WTC11 (cell line): ENCODE measurements at regions not wholly inside any gene's neighbourhood (a gene's known extent, or its start where the extent isn't known, plus 50 kb on each side); places are given as distances from the start of the nearest gene placed in this dataset.

Experiments used
- ATAC-seq: fragments of 200-7000 bp; cut with Tn5 transposase; 2 replicates; pipeline ENCODE4 v1.10.0; 2021; ENCODE audit warnings: mild to moderate bottlenecking, moderate library complexity
- CTCF ChIA-PET: fragments of 300-600 bp; sonication (Branson Sonifier 250); formaldehyde crosslinking; loops from one replicate; lab custom pipeline; 2021; ENCODE audit warnings: antibody characterized with exemption; lab: Charles Lee
- POLR2A ChIA-PET: fragments of 350-600 bp; sonication (Branson Sonifier 250); formaldehyde crosslinking; loops from one replicate; lab custom pipeline; 2021; ENCODE audit warnings: antibody characterized with exemption; lab: Charles Lee
- DNase-seq: peaks from one replicate; pipeline ENCODE4 v3.0.0; 2021; ENCODE audit warnings: low spot score
- H3K27ac Mint-ChIP-seq: 2 replicates; pipeline ENCODE4 v1.8.0; 2021; ENCODE audit warnings: mixed read lengths
- H3K27me3 Mint-ChIP-seq: 2 replicates; pipeline ENCODE4 v1.8.0; 2021; ENCODE audit warnings: low read depth, mild to moderate bottlenecking, moderate library complexity, mixed read lengths
- H3K36me3 Mint-ChIP-seq: 2 replicates; pipeline ENCODE4 v1.8.0; 2021; ENCODE audit warnings: mixed read lengths
- H3K4me1 Mint-ChIP-seq: 2 replicates; pipeline ENCODE4 v1.8.0; 2022; ENCODE audit warnings: mixed read lengths
- H3K4me3 Mint-ChIP-seq: 2 replicates; pipeline ENCODE4 v1.8.0; 2021; ENCODE audit warnings: mild to moderate bottlenecking, moderate library complexity, mixed read lengths
- H3K9me3 Mint-ChIP-seq: 2 replicates; pipeline ENCODE4 v1.8.0; 2021; ENCODE audit warnings: mixed read lengths
- ATF1 ChIP-seq: sonication (generic); formaldehyde crosslinking; IDR thresholded peaks from 2 replicates; pipeline ENCODE4 v1.8.1; 2023; ENCODE audit warnings: mild to moderate bottlenecking, moderate library complexity, missing genetic modification reagents
- EMX1 ChIP-seq: fragments of 250-450 bp; sonication (Bioruptor Pico); IDR thresholded peaks from 2 replicates; pipeline ENCODE4 v1.8.0; 2021; ENCODE audit warnings: mild to moderate bottlenecking
- ESRRA ChIP-seq: sonication (generic); formaldehyde crosslinking; IDR thresholded peaks from 2 replicates; pipeline ENCODE4 v1.8.1; 2022; ENCODE audit warnings: mild to moderate bottlenecking, missing genetic modification reagents, borderline replicate concordance
- FOXJ3 ChIP-seq: sonication (generic); formaldehyde crosslinking; IDR thresholded peaks from 2 replicates; pipeline ENCODE4 v1.9.0; 2021; ENCODE audit warnings: missing genetic modification reagents, mild to moderate bottlenecking, borderline replicate concordance
- GTF2I ChIP-seq: fragments of 250-450 bp; sonication (Bioruptor Pico); conservative IDR thresholded peaks from 2 replicates; pipeline ENCODE4 v1.4.0; 2021; ENCODE audit warnings: mild to moderate bottlenecking
- JUN ChIP-seq: sonication (generic); formaldehyde crosslinking; IDR thresholded peaks from 2 replicates; pipeline ENCODE4 v1.8.0; 2023; ENCODE audit warnings: mild to moderate bottlenecking, missing genetic modification reagents
- KAT7 ChIP-seq: sonication (generic); formaldehyde crosslinking; IDR thresholded peaks from 2 replicates; pipeline ENCODE4 v1.8.1; 2023; ENCODE audit warnings: missing genetic modification reagents, mild to moderate bottlenecking, borderline replicate concordance
- MAX ChIP-seq: sonication (generic); formaldehyde crosslinking; IDR thresholded peaks from 2 replicates; pipeline ENCODE4 v1.8.0; 2022; ENCODE audit warnings: mild to moderate bottlenecking, missing genetic modification reagents
- MXD4 ChIP-seq: fragments of 250-450 bp; sonication (Bioruptor Pico); IDR thresholded peaks from 2 replicates; pipeline ENCODE4 v1.8.0; 2021; ENCODE audit warnings: mild to moderate bottlenecking, moderate library complexity, borderline replicate concordance
- MYBL2 ChIP-seq: sonication (generic); formaldehyde crosslinking; IDR thresholded peaks from 2 replicates; pipeline ENCODE4 v1.8.1; 2023; ENCODE audit warnings: mild to moderate bottlenecking, moderate library complexity, missing genetic modification reagents
- NR2C2 ChIP-seq: sonication (generic); formaldehyde crosslinking; IDR thresholded peaks from 2 replicates; pipeline ENCODE4 v1.8.0; 2022; ENCODE audit warnings: mild to moderate bottlenecking, missing genetic modification reagents
- NR3C1 ChIP-seq: sonication (generic); formaldehyde crosslinking; conservative IDR thresholded peaks from 2 replicates; pipeline ENCODE4 v1.8.1; 2023; ENCODE audit warnings: low read depth, mild to moderate bottlenecking, missing genetic modification reagents
- OVOL2 ChIP-seq: fragments of 250-450 bp; sonication (Bioruptor Pico); IDR thresholded peaks from 2 replicates; pipeline ENCODE4 v1.9.0; 2021; ENCODE audit warnings: mild to moderate bottlenecking, borderline replicate concordance
- RORB ChIP-seq: fragments of 250-450 bp; sonication (Bioruptor Pico); IDR thresholded peaks from 2 replicates; pipeline ENCODE4 v1.9.0; 2021; ENCODE audit warnings: mild to moderate bottlenecking
- SMAD3 ChIP-seq: sonication (generic); formaldehyde crosslinking; IDR thresholded peaks from 2 replicates; pipeline ENCODE4 v1.8.0; 2022; ENCODE audit warnings: missing genetic modification reagents, mild to moderate bottlenecking, borderline replicate concordance
- SMAD4 ChIP-seq: sonication (generic); formaldehyde crosslinking; IDR thresholded peaks from 2 replicates; pipeline ENCODE4 v1.8.0; 2022; ENCODE audit warnings: mild to moderate bottlenecking, missing genetic modification reagents
- STAT6 ChIP-seq: sonication (generic); formaldehyde crosslinking; conservative IDR thresholded peaks from 2 replicates; pipeline ENCODE4 v1.8.1; 2023; ENCODE audit warnings: mild to moderate bottlenecking, low read depth, missing genetic modification reagents, moderate library complexity
- TP53 ChIP-seq: sonication (generic); formaldehyde crosslinking; IDR thresholded peaks from 2 replicates; pipeline ENCODE4 v1.8.1; 2023; ENCODE audit warnings: mild to moderate bottlenecking, missing genetic modification reagents
- ZNF281 ChIP-seq: sonication (generic); formaldehyde crosslinking; IDR thresholded peaks from 2 replicates; pipeline ENCODE4 v1.8.0; 2023; ENCODE audit warnings: mild to moderate bottlenecking, missing genetic modification reagents
- TF ChIP-seq, protein P1 (sequence below): sonication (generic); formaldehyde crosslinking; IDR thresholded peaks from 2 replicates; pipeline ENCODE4 v1.8.1; 2023; ENCODE audit warnings: mild to moderate bottlenecking, missing genetic modification reagents, moderate library complexity
- TF ChIP-seq, protein P2 (sequence below): fragments of 250-450 bp; sonication (Bioruptor Pico); IDR thresholded peaks from 2 replicates; pipeline ENCODE4 v1.9.0; 2021; ENCODE audit warnings: moderate library complexity, mild to moderate bottlenecking, inconsistent platforms, borderline replicate concordance
- TF ChIP-seq, protein P3 (sequence below): sonication (generic); formaldehyde crosslinking; IDR thresholded peaks from 2 replicates; pipeline ENCODE4 v1.8.0; 2022; ENCODE audit warnings: mild to moderate bottlenecking, missing genetic modification reagents
- TF ChIP-seq, protein P4 (sequence below): fragments of 200-600 bp; IDR thresholded peaks from 2 replicates; pipeline ENCODE4 v1.8.0; 2022; ENCODE audit warnings: antibody characterized with exemption
- TF ChIP-seq, protein P5 (sequence below): sonication (generic); formaldehyde crosslinking; IDR thresholded peaks from 2 replicates; pipeline ENCODE4 v1.8.0; 2023; ENCODE audit warnings: missing genetic modification reagents
- TF ChIP-seq, protein P6 (sequence below): fragments of 250-450 bp; sonication (Bioruptor Pico); conservative IDR thresholded peaks from 2 replicates; pipeline ENCODE4 v1.9.0; 2021; ENCODE audit warnings: mild to moderate bottlenecking

DNA sequence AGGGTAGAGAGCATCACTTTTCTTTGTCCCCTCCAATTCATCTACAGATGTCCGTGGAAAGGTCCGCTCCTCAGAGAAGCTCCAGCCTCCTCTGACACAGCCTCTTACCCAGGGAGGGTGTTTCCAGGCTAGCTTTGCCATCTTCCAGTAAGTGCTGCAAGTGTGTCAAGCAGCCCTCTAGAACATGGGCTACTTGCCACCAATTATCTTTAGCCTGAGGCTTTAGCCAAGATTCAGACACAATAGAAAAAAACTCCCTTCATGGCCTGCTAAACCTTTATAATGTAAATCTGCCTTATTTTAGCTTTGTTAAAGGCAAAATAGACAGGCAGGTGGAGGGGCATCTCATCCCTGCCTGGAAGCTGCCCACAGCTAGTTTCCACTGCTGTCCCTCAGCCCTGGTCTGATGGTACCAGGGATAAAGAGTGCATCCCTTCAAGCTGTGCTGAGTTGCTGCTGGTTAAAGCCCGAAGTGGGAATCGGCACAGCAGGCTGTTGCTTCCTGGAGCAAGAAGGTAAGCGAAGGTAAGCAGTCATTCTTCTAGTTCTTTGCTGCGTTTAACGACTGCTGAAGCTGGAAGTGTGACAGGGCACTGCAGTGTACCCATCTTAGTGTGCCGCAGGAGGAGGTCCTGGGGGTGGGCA is 190.1 kb upstream of the E2F8 start (continued):
- TF ChIP-seq, protein P1, sequence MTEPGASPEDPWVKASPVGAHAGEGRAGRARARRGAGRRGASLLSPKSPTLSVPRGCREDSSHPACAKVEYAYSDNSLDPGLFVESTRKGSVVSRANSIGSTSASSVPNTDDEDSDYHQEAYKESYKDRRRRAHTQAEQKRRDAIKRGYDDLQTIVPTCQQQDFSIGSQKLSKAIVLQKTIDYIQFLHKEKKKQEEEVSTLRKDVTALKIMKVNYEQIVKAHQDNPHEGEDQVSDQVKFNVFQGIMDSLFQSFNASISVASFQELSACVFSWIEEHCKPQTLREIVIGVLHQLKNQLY (CRISPR knock-in tag): no peak
- TF ChIP-seq MAX (CRISPR knock-in tag) (no peak), OVOL2 (CRISPR knock-in tag) (no peak), NR2C2 (no peak), GTF2I (no peak), ESRRA (CRISPR knock-in tag) (no peak), TP53 (CRISPR knock-in tag) (no peak), MXD4 (CRISPR knock-in tag) (no peak), SMAD3 (no peak)

- peaks cover 42% of the 10 kb centered on the region for H3K4me1 Mint-ChIP-seq
- ATAC-seq: no peak
- POLR2A ChIA-PET: no interaction called here
- no peak overlapping the region for H3K4me3 Mint-ChIP-seq
- CTCF ChIA-PET: interaction anchor here (1.0 kb wide), 1 partner anchor 48 kb away, joined by 3 read pairs; no protein-coding TSS in a partner anchor
- no peaks in the 10 kb centered on the region for H3K9me3 Mint-ChIP-seq
- no peak for DNase-seq
- H3K36me3 Mint-ChIP-seq: no peaks in the 10 kb centered on the region
- no peaks in the 10 kb centered on the region for H3K27me3 Mint-ChIP-seq
- H3K27ac Mint-ChIP-seq: no peak overlapping the region
- TF ChIP-seq FOXJ3 (CRISPR knock-in tag) (no peak), GTF2I (no peak), SMAD4 (CRISPR knock-in tag) (no peak), ATF1 (CRISPR knock-in tag) (no peak), KAT7 (CRISPR knock-in tag) (no peak), RORB (no peak), ZNF281 (CRISPR knock-in tag) (no peak), MYBL2 (CRISPR knock-in tag) (no peak), NR3C1 (CRISPR knock-in tag) (no peak), JUN (CRISPR knock-in tag) (no peak), STAT6 (CRISPR knock-in tag) (no peak), EMX1 (CRISPR knock-in tag) (no peak)
- TF ChIP-seq, protein P2, sequence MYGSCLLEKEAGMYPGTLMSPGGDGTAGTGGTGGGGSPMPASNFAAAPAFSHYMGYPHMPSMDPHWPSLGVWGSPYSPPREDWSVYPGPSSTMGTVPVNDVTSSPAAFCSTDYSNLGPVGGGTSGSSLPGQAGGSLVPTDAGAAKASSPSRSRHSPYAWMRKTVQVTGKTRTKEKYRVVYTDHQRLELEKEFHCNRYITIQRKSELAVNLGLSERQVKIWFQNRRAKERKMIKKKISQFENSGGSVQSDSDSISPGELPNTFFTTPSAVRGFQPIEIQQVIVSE (CRISPR knock-in tag): no peak
- TF ChIP-seq, protein P3, sequence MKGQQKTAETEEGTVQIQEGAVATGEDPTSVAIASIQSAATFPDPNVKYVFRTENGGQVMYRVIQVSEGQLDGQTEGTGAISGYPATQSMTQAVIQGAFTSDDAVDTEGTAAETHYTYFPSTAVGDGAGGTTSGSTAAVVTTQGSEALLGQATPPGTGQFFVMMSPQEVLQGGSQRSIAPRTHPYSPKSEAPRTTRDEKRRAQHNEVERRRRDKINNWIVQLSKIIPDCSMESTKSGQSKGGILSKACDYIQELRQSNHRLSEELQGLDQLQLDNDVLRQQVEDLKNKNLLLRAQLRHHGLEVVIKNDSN (CRISPR knock-in tag): no peak
- TF ChIP-seq, protein P4, sequence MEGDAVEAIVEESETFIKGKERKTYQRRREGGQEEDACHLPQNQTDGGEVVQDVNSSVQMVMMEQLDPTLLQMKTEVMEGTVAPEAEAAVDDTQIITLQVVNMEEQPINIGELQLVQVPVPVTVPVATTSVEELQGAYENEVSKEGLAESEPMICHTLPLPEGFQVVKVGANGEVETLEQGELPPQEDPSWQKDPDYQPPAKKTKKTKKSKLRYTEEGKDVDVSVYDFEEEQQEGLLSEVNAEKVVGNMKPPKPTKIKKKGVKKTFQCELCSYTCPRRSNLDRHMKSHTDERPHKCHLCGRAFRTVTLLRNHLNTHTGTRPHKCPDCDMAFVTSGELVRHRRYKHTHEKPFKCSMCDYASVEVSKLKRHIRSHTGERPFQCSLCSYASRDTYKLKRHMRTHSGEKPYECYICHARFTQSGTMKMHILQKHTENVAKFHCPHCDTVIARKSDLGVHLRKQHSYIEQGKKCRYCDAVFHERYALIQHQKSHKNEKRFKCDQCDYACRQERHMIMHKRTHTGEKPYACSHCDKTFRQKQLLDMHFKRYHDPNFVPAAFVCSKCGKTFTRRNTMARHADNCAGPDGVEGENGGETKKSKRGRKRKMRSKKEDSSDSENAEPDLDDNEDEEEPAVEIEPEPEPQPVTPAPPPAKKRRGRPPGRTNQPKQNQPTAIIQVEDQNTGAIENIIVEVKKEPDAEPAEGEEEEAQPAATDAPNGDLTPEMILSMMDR: no peak
- TF ChIP-seq, protein P5, sequence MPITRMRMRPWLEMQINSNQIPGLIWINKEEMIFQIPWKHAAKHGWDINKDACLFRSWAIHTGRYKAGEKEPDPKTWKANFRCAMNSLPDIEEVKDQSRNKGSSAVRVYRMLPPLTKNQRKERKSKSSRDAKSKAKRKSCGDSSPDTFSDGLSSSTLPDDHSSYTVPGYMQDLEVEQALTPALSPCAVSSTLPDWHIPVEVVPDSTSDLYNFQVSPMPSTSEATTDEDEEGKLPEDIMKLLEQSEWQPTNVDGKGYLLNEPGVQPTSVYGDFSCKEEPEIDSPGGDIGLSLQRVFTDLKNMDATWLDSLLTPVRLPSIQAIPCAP: no peak
- TF ChIP-seq, protein P6, sequence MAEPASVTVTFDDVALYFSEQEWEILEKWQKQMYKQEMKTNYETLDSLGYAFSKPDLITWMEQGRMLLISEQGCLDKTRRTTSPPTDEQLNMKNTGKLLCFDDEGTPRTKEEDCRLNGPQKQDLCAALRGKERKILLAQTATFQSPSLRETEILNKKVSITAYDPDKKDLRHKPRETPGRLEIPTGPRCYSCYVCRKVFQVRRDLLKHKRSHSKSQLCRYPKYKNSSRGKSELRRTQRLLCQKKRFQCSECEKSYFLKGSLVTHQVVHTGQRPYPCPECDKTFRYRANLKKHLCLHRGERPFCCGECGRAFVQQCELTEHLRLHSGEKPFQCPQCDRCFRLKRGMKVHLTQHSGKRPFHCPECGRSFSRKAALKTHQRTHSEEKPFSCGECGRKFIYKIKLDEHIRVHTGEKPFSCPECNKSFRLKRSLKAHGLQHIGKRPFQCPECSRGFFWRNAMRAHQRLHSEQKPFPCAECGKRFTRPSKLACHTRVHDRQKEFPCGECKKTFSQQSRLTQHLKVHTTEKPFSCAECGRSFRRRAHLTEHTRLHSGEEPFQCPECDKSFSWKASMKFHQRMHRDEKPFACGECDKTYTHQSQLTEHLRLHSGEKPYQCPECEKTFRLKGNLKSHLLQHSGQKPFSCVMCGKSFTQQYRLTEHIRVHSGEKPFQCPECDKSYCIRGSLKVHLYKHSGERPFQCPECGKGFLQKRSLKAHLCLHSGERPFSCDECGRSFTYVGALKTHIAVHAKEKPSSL (CRISPR knock-in tag): no peak
Observed at GRCh38 chr11:19430346-19430745, 189.6 kb upstream of the E2F8 start.
